Breast epithelium (tissue), 4 donors: ENCODE measurements at regions not wholly inside any gene's neighbourhood (a gene's known extent, or its start where the extent isn't known, plus 50 kb on each side); places are given as distances from the start of the nearest gene placed in this dataset.

Experiments
- DNase-seq, 2 donors: peaks; one replicate each; pipeline ENCODE4 v3.0.0-alpha.2; 2019; ENCODE audit warnings: low spot score in 2 of 2
- H3K27ac ChIP-seq, 2 donors: fragments of 200-600 bp; sonication (generic) in 1 of 2; one replicate each; pipeline ENCODE4 v1.5.1; 2016 to 2019; ENCODE audit warnings: mild to moderate bottlenecking in 1 of 2
- H3K27me3 ChIP-seq, 2 donors: fragments of 200-600 bp; sonication (generic) in 1 of 2; one replicate each; pipeline versions ENCODE4 v1.5.1 to v1.6.0; 2017 to 2019; ENCODE audit warnings: control low read depth in 1 of 2, mild to moderate bottlenecking in 1 of 2
- H3K36me3 ChIP-seq: fragments of 200-600 bp; one replicate; pipeline ENCODE4 v1.5.1; 2019
- H3K4me1 ChIP-seq, 2 donors: fragments of 200-600 bp; sonication (generic); one replicate each; pipeline ENCODE4 v1.5.1; 2016 to 2019; ENCODE audit warnings: control low read depth in 1 of 2
- H3K4me3 ChIP-seq, 3 donors: fragments of 200-600 bp; sonication (generic); 1 replicate in 2 of 3; 2 replicates in 1 of 3; pipeline ENCODE4 v1.5.1; 2016 to 2019; ENCODE audit warnings: mild to moderate bottlenecking in 3 of 3, moderate library complexity in 2 of 3
- H3K9me3 ChIP-seq, 2 donors: fragments of 200-600 bp; sonication (generic) in 1 of 2; one replicate each; pipeline ENCODE4 v1.5.1; 2016 to 2019; ENCODE audit warnings: control low read depth in 1 of 2
- POLR2A ChIP-seq: fragments of 450-650 bp; IDR thresholded peaks from one replicate; pipeline ENCODE4 v1.6.1; 2016; ENCODE audit warnings: antibody characterized with exemption, mild to moderate bottlenecking, moderate library complexity
- POLR2AphosphoS5 ChIP-seq, 3 donors: sonication (generic); formaldehyde crosslinking; IDR thresholded peaks; one replicate each; pipeline ENCODE4 v1.6.1; 2017; ENCODE audit warnings: antibody characterized with exemption in 3 of 3
- intact Hi-C: fragments of 100-400 bp; cut with DNase I; formaldehyde crosslinking; loops from one replicate; pipeline ENCODE4 v1.15.1; 2023; ENCODE audit warnings: low total_unique reads
- TF ChIP-seq, protein P1 (sequence below), 3 donors: fragments of 450-650 bp; IDR thresholded peaks; one replicate each; pipeline ENCODE4 v1.5.1; 2016 to 2017; ENCODE audit warnings: antibody characterized with exemption in 3 of 3, mild to moderate bottlenecking in 3 of 3, moderate library complexity in 3 of 3

DNA sequence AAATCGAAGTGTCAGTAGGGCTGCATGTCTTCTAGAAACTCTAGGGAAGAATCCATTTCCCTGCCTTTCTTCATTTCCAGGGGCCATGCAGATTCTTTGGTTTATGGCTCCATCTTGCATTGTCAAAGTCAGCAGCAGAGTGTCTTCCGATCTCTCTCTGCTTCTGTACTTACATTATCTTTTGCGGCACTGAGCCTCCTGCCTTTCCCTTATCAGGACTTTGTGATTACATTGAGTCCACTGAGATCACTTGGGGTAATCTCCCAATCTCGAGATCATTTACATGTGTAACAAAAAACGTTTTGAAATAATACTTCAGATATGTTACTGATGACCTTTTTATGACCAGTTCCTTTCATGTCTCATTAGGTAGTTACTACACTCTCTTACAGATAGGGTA is 695.9 kb downstream of the NSUN3 start:
- TF ChIP-seq, protein P1, sequence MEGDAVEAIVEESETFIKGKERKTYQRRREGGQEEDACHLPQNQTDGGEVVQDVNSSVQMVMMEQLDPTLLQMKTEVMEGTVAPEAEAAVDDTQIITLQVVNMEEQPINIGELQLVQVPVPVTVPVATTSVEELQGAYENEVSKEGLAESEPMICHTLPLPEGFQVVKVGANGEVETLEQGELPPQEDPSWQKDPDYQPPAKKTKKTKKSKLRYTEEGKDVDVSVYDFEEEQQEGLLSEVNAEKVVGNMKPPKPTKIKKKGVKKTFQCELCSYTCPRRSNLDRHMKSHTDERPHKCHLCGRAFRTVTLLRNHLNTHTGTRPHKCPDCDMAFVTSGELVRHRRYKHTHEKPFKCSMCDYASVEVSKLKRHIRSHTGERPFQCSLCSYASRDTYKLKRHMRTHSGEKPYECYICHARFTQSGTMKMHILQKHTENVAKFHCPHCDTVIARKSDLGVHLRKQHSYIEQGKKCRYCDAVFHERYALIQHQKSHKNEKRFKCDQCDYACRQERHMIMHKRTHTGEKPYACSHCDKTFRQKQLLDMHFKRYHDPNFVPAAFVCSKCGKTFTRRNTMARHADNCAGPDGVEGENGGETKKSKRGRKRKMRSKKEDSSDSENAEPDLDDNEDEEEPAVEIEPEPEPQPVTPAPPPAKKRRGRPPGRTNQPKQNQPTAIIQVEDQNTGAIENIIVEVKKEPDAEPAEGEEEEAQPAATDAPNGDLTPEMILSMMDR (IDR thresholded peaks at IDR 0.05), result no peak
- TF ChIP-seq POLR2A (no peak), POLR2AphosphoS5 (IDR thresholded peaks at IDR 0.05) (no peak)
- no peak overlapping the region for H3K4me3 ChIP-seq
- no peaks in the 10 kb centered on the region for H3K36me3 ChIP-seq
- no peaks in the 10 kb centered on the region for H3K27me3 ChIP-seq
- H3K27ac ChIP-seq, result no peak overlapping the region
- no peaks in the 10 kb centered on the region for H3K9me3 ChIP-seq
- intact Hi-C loops, result no loop called here
- no peak for DNase-seq
- H3K4me1 ChIP-seq, result no peaks in the 10 kb centered on the region

DNA sequence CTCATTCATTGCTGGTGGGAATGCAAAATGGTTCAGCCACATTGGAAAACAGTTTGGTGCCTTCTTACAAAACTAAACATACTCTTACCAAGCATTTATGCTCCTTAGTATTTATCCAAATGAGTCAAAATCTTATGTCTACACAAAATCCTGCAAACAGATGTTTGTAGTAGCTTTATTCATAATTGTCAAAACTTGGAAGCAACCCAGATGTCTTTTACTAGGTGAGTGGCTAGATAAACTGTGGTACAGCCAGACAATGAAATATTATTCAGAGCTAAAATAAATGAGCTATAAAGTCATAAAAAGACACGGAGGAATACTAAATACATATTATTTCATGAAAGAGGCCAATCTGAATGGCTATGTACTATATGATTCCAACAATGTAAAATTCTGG is 709.5 kb downstream of the NSUN3 start:
- Histone ChIP-seq H3K27me3 (no peaks in the 10 kb centered on the region), H3K36me3 (no peaks in the 10 kb centered on the region), H3K4me1 (no peaks in the 10 kb centered on the region), H3K27ac (no peak overlapping the region), H3K9me3 (no peaks in the 10 kb centered on the region), H3K4me3 (no peak overlapping the region)
- no peak for DNase-seq
- intact Hi-C loops, result no loop called here
- TF ChIP-seq, protein P1 (IDR thresholded peaks at IDR 0.05), result no peak
- TF ChIP-seq POLR2A (no peak), POLR2AphosphoS5 (IDR thresholded peaks at IDR 0.05) (no peak)

DNA sequence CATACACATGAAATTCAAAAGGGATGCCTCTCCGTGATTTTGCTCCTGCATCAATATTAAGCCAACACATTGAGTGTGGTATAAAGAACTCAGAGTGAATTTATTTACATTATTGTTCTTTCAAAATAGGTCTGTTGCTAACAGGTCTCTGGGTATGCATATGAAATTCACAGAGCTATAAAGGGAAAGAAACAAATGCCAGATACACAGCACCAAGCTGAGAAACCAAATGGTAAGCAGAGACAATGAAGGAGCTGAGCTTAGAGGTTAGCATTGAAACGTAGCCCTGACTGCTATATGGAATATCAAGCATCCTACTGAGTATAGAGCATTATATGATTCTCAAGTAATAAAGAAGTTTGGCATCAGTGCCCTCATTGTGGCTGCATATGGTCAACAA is 712.9 kb downstream of the NSUN3 start:
- Histone ChIP-seq H3K27ac (no peak overlapping the region), H3K4me1 (no peaks in the 10 kb centered on the region), H3K4me3 (no peak overlapping the region), H3K9me3 (no peaks in the 10 kb centered on the region), H3K27me3 (no peaks in the 10 kb centered on the region), H3K36me3 (no peaks in the 10 kb centered on the region)
- no peak for DNase-seq
- intact Hi-C loops, result no loop called here
- TF ChIP-seq, protein P1 (IDR thresholded peaks at IDR 0.05), result no peak
- TF ChIP-seq POLR2AphosphoS5 (IDR thresholded peaks at IDR 0.05), result no peak
- TF ChIP-seq POLR2A, result no peak

DNA sequence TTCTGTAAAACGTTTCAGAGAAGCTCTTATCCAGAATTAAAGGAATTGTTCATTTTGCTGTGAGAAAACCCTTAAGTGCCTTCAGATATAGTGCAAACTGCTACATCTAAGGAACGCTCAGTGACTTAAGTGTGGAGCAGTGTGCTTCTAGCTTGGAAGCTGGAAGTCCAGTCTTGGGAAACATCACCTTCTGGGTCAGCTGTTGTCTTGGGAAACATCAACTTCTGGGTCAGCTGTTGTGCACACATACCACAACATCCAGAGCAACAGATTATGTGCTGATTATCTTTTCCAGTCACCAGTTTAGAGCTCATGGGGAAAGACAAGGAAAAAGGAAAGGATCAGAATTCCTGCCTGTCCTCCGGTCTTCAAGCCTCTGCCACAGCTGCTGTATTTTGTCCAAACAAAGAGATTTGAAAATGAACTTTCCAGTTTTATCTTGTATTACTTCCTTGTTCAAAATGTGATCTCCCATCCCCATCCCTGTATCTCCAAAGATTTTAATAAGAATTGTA is 713.6 kb downstream of the NSUN3 start:
- TF ChIP-seq POLR2A, result no peak
- TF ChIP-seq POLR2AphosphoS5 (IDR thresholded peaks at IDR 0.05), result no peak
- TF ChIP-seq, protein P1 (IDR thresholded peaks at IDR 0.05), result no peak
- Histone ChIP-seq H3K4me3 (no peak overlapping the region), H3K27me3 (no peaks in the 10 kb centered on the region), H3K36me3 (no peaks in the 10 kb centered on the region), H3K27ac (no peak overlapping the region), H3K9me3 (no peaks in the 10 kb centered on the region), H3K4me1 (no peaks in the 10 kb centered on the region)
- intact Hi-C loops, result no loop called here
- no peak for DNase-seq

DNA sequence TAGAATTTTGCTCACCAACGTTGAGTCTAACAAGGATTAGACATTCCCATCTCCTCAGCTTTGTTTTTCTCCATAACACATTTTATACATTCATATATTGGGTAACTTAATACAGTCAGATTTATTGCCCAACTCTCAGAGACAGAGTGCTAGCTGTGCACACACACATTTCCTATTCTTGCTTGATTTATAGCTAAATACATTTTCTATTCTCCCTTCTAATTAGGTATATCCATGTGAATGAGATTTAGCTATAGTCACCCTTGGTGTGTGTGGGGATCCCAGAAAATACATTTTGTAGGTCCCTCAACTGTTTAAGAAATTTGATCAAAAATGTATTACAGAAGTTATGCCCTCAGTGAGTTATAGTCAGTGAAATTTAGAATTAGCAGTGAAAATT is 715.4 kb downstream of the NSUN3 start:
- intact Hi-C loops, result no loop called here
- Histone ChIP-seq H3K36me3 (no peaks in the 10 kb centered on the region), H3K4me1 (no peaks in the 10 kb centered on the region), H3K27ac (no peak overlapping the region), H3K27me3 (no peaks in the 10 kb centered on the region), H3K9me3 (no peaks in the 10 kb centered on the region), H3K4me3 (no peak overlapping the region)
- no peak for TF ChIP-seq POLR2A
- TF ChIP-seq, protein P1 (IDR thresholded peaks at IDR 0.05), result no peak
- no peak for TF ChIP-seq POLR2AphosphoS5 (IDR thresholded peaks at IDR 0.05)
- no peak for DNase-seq
